ENCODE measurements at regions not wholly inside any gene's neighbourhood (a gene's known extent, or its start where the extent isn't known, plus 50 kb on each side); places are given as distances from the start of the nearest gene placed in this dataset.

DNA sequence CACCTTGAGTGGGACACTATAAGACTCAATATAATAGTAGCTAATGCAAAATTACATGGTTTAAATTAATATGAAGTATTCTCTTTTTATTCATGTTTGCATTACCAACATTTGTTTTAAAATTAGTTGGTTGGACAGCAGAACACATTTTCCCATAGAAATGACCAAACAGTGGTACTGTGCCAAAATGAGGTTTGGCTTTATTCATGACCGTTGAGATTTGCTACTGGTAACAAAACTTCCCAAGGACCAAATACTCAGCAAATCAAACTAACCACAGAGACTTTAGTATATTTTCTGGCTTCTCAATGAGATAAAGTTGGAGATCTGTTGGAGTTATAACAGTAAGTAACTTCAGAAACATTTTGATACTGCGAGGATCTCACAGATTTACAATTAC lies 637.8 kb upstream of the MEF2C start:
- TF ChIP-seq, protein P1, sequence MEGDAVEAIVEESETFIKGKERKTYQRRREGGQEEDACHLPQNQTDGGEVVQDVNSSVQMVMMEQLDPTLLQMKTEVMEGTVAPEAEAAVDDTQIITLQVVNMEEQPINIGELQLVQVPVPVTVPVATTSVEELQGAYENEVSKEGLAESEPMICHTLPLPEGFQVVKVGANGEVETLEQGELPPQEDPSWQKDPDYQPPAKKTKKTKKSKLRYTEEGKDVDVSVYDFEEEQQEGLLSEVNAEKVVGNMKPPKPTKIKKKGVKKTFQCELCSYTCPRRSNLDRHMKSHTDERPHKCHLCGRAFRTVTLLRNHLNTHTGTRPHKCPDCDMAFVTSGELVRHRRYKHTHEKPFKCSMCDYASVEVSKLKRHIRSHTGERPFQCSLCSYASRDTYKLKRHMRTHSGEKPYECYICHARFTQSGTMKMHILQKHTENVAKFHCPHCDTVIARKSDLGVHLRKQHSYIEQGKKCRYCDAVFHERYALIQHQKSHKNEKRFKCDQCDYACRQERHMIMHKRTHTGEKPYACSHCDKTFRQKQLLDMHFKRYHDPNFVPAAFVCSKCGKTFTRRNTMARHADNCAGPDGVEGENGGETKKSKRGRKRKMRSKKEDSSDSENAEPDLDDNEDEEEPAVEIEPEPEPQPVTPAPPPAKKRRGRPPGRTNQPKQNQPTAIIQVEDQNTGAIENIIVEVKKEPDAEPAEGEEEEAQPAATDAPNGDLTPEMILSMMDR (IDR thresholded peaks at IDR 0.05): no peak
- TF ChIP-seq POLR2A (IDR thresholded peaks at IDR 0.05): no peak
- TF ChIP-seq POLR2AphosphoS5 (IDR thresholded peaks at IDR 0.05): no peak
